IMR-90 (cell line): ENCODE measurements at regions not wholly inside any gene's neighbourhood (a gene's known extent, or its start where the extent isn't known, plus 50 kb on each side); places are given as distances from the start of the nearest gene placed in this dataset.

Experiments used
- BHLHE40 ChIP-seq: fragments of 150-350 bp; IDR thresholded peaks from 2 replicates; pipeline ENCODE4 v1.6.1; 2016; ENCODE audit warnings: mild to moderate bottlenecking, low read depth, low read length
- CEBPB ChIP-seq: IDR thresholded peaks from 2 replicates; pipeline ENCODE4 v1.6.1; 2012; ENCODE audit warnings: low read depth, low read length, improper control_type of control experiment
- FOS ChIP-seq: fragments of 150-350 bp; IDR thresholded peaks from 2 replicates; pipeline ENCODE4 v1.6.1; 2016; ENCODE audit warnings: low read depth, low read length
- MAFK ChIP-seq: IDR thresholded peaks from 2 replicates; pipeline ENCODE4 v1.6.1; 2012; ENCODE audit warnings: low read depth, low read length, improper control_type of control experiment
- MAZ ChIP-seq: IDR thresholded peaks from 2 replicates; pipeline ENCODE4 v1.6.1; 2012; ENCODE audit warnings: low read depth, mild to moderate bottlenecking, low read length, improper control_type of control experiment, moderate library complexity, borderline replicate concordance
- MXI1 ChIP-seq: IDR thresholded peaks from 2 replicates; pipeline ENCODE4 v1.6.1; 2012; ENCODE audit warnings: low read depth, mild to moderate bottlenecking, low read length, moderate library complexity, borderline replicate concordance
- POLR2A ChIP-seq: IDR thresholded peaks from 2 replicates; pipeline ENCODE4 v1.6.1; 2012; ENCODE audit warnings: mild to moderate bottlenecking, low read depth, low read length
- RAD21 ChIP-seq: IDR thresholded peaks from 2 replicates; pipeline ENCODE4 v1.6.1; 2012; ENCODE audit warnings: low read length, improper control_type of control experiment
- RFX5 ChIP-seq: IDR thresholded peaks from 2 replicates; pipeline ENCODE4 v1.8.0; 2012; ENCODE audit warnings: low read depth, mild to moderate bottlenecking, low read length, moderate library complexity
- SMC3 ChIP-seq: fragments of 150-350 bp; IDR thresholded peaks from 2 replicates; pipeline ENCODE4 v1.6.1; 2016; ENCODE audit warnings: low read depth, mild to moderate bottlenecking, antibody characterized with exemption, low read length, moderate library complexity
- TF ChIP-seq, protein P1 (sequence below): conservative IDR thresholded peaks from 2 replicates; pipeline ENCODE4 v1.5.1; 2012; ENCODE audit warnings: mild to moderate bottlenecking, low read depth, low read length, improper control_type of control experiment
- TF ChIP-seq, protein P2 (sequence below): fragments of 150-350 bp; IDR thresholded peaks from 2 replicates; pipeline ENCODE4 v1.6.1; 2016; ENCODE audit warnings: low read depth, mild to moderate bottlenecking, low read length, moderate library complexity, borderline replicate concordance
- TF ChIP-seq, protein P3 (sequence below): fragments of 150-350 bp; IDR thresholded peaks from 2 replicates; pipeline ENCODE4 v1.6.1; 2017; ENCODE audit warnings: mild to moderate bottlenecking, antibody characterized with exemption, low read length, low read depth

DNA sequence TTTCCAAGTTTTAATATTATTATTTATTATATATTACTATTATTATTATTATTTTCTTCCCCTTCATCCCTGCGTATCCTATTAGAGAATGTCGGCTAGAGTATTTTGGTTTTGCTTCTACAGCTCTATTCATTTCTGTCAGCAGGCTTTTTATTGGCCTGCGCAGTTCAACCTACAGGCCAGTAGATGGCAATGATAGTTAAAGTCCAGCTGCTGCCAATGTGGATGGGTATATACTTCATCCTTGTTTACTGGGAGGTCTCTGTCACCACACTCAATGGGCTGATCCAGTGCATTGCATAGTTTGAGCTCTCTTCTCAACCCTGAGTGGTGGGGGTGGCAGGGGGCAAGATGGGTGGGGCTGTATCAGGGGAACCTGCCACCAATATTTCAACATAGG lies 799.8 kb downstream of the NSUN3 start:
- TF ChIP-seq, protein P1, sequence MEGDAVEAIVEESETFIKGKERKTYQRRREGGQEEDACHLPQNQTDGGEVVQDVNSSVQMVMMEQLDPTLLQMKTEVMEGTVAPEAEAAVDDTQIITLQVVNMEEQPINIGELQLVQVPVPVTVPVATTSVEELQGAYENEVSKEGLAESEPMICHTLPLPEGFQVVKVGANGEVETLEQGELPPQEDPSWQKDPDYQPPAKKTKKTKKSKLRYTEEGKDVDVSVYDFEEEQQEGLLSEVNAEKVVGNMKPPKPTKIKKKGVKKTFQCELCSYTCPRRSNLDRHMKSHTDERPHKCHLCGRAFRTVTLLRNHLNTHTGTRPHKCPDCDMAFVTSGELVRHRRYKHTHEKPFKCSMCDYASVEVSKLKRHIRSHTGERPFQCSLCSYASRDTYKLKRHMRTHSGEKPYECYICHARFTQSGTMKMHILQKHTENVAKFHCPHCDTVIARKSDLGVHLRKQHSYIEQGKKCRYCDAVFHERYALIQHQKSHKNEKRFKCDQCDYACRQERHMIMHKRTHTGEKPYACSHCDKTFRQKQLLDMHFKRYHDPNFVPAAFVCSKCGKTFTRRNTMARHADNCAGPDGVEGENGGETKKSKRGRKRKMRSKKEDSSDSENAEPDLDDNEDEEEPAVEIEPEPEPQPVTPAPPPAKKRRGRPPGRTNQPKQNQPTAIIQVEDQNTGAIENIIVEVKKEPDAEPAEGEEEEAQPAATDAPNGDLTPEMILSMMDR, result peak; percentile 22; the same call in 1 of the 2 replicates
- TF ChIP-seq POLR2A (no peak), RAD21 (peak; percentile 10; the same call in 1 of the 2 replicates), MXI1 (no peak), MAFK (no peak), RFX5 (no peak), SMC3 (no peak), CEBPB (no peak), BHLHE40 (no peak), MAZ (no peak), FOS (no peak)
- TF ChIP-seq, protein P2, sequence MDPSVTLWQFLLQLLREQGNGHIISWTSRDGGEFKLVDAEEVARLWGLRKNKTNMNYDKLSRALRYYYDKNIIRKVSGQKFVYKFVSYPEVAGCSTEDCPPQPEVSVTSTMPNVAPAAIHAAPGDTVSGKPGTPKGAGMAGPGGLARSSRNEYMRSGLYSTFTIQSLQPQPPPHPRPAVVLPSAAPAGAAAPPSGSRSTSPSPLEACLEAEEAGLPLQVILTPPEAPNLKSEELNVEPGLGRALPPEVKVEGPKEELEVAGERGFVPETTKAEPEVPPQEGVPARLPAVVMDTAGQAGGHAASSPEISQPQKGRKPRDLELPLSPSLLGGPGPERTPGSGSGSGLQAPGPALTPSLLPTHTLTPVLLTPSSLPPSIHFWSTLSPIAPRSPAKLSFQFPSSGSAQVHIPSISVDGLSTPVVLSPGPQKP, result no peak
- TF ChIP-seq, protein P3, sequence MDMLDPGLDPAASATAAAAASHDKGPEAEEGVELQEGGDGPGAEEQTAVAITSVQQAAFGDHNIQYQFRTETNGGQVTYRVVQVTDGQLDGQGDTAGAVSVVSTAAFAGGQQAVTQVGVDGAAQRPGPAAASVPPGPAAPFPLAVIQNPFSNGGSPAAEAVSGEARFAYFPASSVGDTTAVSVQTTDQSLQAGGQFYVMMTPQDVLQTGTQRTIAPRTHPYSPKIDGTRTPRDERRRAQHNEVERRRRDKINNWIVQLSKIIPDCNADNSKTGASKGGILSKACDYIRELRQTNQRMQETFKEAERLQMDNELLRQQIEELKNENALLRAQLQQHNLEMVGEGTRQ, result no peak
